Natural killer cell (primary cell): ENCODE measurements at regions not wholly inside any gene's neighbourhood (a gene's known extent, or its start where the extent isn't known, plus 50 kb on each side); places are given as distances from the start of the nearest gene placed in this dataset.

Experiments used
- ATAC-seq, 3 donors: fragments of 150-1000 bp in 2 of 3; fragments of 200-7000 bp in 1 of 3; cut with Tn5 transposase; 1 replicate in 1 of 3; 2 replicates in 2 of 3; pipeline ENCODE4 v1.10.0; 2021; ENCODE audit warnings: mild to moderate bottlenecking in 2 of 3, moderate library complexity in 2 of 3
- DNase-seq, 2 donors: peaks; one replicate each; pipeline versions ENCODE4 v3.0.0 to v3.0.0-alpha.2; 2013 to 2021; ENCODE audit warnings: mixed read lengths in 1 of 2
- H3K27ac ChIP-seq: one replicate; pipeline ENCODE4 v1.5.1; 2013; ENCODE audit warnings: mild to moderate bottlenecking, low read length
- H3K27me3 ChIP-seq: one replicate; pipeline ENCODE4 v1.6.1; 2013; ENCODE audit warnings: low read length; ENCODE audit not compliant: control insufficient read depth, insufficient read depth
- H3K36me3 ChIP-seq: one replicate; pipeline ENCODE4 v1.6.1; 2013; ENCODE audit warnings: low read length; ENCODE audit not compliant: control insufficient read depth, insufficient read depth
- H3K4me1 ChIP-seq: one replicate; pipeline ENCODE4 v1.6.1; 2013; ENCODE audit warnings: low read length; ENCODE audit not compliant: control insufficient read depth, insufficient read depth
- H3K4me3 ChIP-seq: one replicate; pipeline ENCODE4 v1.5.1; 2013; ENCODE audit warnings: low read length
- H3K9me3 ChIP-seq: one replicate; pipeline ENCODE4 v1.6.1; 2013; ENCODE audit warnings: low read length; ENCODE audit not compliant: control insufficient read depth, insufficient read depth
- H3K27ac Mint-ChIP-seq, 2 donors: one replicate each; pipeline ENCODE4 v1.8.0; 2022; ENCODE audit warnings: mild to moderate bottlenecking in 2 of 2, mixed read lengths in 2 of 2, moderate library complexity in 1 of 2
- H3K27me3 Mint-ChIP-seq, 2 donors: one replicate each; pipeline ENCODE4 v1.8.0; 2022; ENCODE audit warnings: low read depth in 2 of 2, mixed read lengths in 2 of 2
- H3K36me3 Mint-ChIP-seq: one replicate; pipeline ENCODE4 v1.8.0; 2022; ENCODE audit warnings: mixed read lengths
- H3K4me1 Mint-ChIP-seq, 2 donors: one replicate each; pipeline ENCODE4 v1.8.0; 2022; ENCODE audit warnings: mixed read lengths in 2 of 2
- H3K4me3 Mint-ChIP-seq: one replicate; pipeline ENCODE4 v1.8.0; 2022; ENCODE audit warnings: mild to moderate bottlenecking, moderate library complexity, mixed read lengths
- H3K9me3 Mint-ChIP-seq, 2 donors: one replicate each; pipeline ENCODE4 v1.8.0; 2022; ENCODE audit warnings: mixed read lengths in 2 of 2
- CTCF ChIP-seq: fragments of 200-600 bp; IDR thresholded peaks from one replicate; pipeline ENCODE4 v1.8.0; 2022; ENCODE audit warnings: antibody characterized with exemption
- WGBS: methylation state at CpG from one replicate; pipeline ENCODE4 v1.1.7; 2013; ENCODE audit warnings: missing lambda C conversion rate; ENCODE audit not compliant: insufficient coverage; 5-methylcytosine and 5-hydroxymethylcytosine counted together
- intact Hi-C: fragments of 100-400 bp; cut with micrococcal nuclease; formaldehyde crosslinking; loops from one replicate; pipeline ENCODE4 v1.14.2; 2022

GRCh38 chr16:66231452-66232160 is 134.9 kb upstream of the CDH5 start:
- no peak for TF ChIP-seq CTCF
- no peak overlapping the region for H3K27ac Mint-ChIP-seq
- ATAC-seq (no peak), DNase-seq (no peak)
- peaks cover 5% of the 10 kb centered on the region for H3K4me1 ChIP-seq
- no peaks in the 10 kb centered on the region for H3K9me3 Mint-ChIP-seq
- H3K4me1 Mint-ChIP-seq: peaks cover 0 to 4% of the 10 kb centered on the region in 2 donors
- WGBS: 88% methylated on average over 8 of the region's 9 CpGs
- no peaks in the 10 kb centered on the region for H3K36me3 ChIP-seq
- H3K27ac ChIP-seq: no peak overlapping the region
- H3K27me3 Mint-ChIP-seq: peaks cover 6 to 7% of the 10 kb centered on the region in 2 donors
- H3K4me3 Mint-ChIP-seq: no peak overlapping the region
- intact Hi-C loops: no loop called here
- no peak overlapping the region for H3K4me3 ChIP-seq
- no peaks in the 10 kb centered on the region for H3K27me3 ChIP-seq
- H3K9me3 ChIP-seq: no peaks in the 10 kb centered on the region
- H3K36me3 Mint-ChIP-seq: no peaks in the 10 kb centered on the region

- 47% methylated on average over 4 of the region's 4 CpGs for WGBS
- ATAC-seq: no peak
These were observed 136.8 kb upstream of the CDH5 start for GRCh38 chr16:66229651-66230050.

GRCh38 chr16:66228792-66229191 is 137.7 kb upstream of the CDH5 start:
- H3K4me1 ChIP-seq: peaks cover 5% of the 10 kb centered on the region
- no peak for TF ChIP-seq CTCF
- Mint-ChIP-seq H3K36me3 (no peaks in the 10 kb centered on the region), H3K9me3 (no peaks in the 10 kb centered on the region), H3K27ac (no peak overlapping the region), H3K4me1 (peaks cover 0 to 4% of the 10 kb centered on the region in 2 donors), H3K4me3 (no peak overlapping the region), H3K27me3 (peaks cover 0 to 3% of the 10 kb centered on the region in 2 donors)
- H3K27ac ChIP-seq: no peak overlapping the region
- no peaks in the 10 kb centered on the region for H3K36me3 ChIP-seq
- no peaks in the 10 kb centered on the region for H3K27me3 ChIP-seq
- DNase-seq: no peak
- 59% methylated on average over 6 of the region's 7 CpGs for WGBS
- H3K4me3 ChIP-seq: no peak overlapping the region
- no peak for ATAC-seq
- intact Hi-C loops: no loop called here
- no peaks in the 10 kb centered on the region for H3K9me3 ChIP-seq

More at GRCh38 chr16:66229651-66230050, 136.8 kb upstream of the CDH5 start:
- peaks cover 0 to 4% of the 10 kb centered on the region in 2 donors for H3K4me1 Mint-ChIP-seq
- Histone ChIP-seq H3K27ac (no peak overlapping the region), H3K4me3 (no peak overlapping the region), H3K4me1 (peaks cover 5% of the 10 kb centered on the region), H3K27me3 (no peaks in the 10 kb centered on the region), H3K36me3 (no peaks in the 10 kb centered on the region), H3K9me3 (no peaks in the 10 kb centered on the region)
- no peak for DNase-seq
- intact Hi-C loops: no loop called here
- peaks cover 0 to 3% of the 10 kb centered on the region in 2 donors for H3K27me3 Mint-ChIP-seq
- H3K27ac Mint-ChIP-seq: no peak overlapping the region
- no peaks in the 10 kb centered on the region for H3K36me3 Mint-ChIP-seq
- no peak for TF ChIP-seq CTCF
- no peaks in the 10 kb centered on the region for H3K9me3 Mint-ChIP-seq
- H3K4me3 Mint-ChIP-seq: no peak overlapping the region
